ENCODE measurements at regions not wholly inside any gene's neighbourhood (a gene's known extent, or its start where the extent isn't known, plus 50 kb on each side); places are given as distances from the start of the nearest gene placed in this dataset.

DNA sequence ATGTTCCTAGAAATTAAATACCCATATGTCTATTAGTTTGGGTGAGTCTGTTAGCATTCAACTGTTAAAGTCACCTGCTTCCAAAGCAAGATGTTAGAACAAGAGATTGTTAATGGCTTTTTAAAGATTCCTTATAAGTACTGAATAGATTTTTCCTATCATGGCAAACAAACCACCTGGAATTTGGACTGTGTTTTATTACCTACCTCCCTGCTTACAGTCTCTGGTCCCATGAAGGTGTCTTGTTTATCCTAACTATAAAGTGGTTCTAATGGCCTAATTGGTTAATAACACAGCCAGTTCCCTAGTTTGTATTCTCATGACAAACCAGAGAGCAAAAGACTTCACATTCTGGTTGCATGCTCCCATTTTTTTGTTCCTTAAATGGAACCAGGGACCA is 149.5 kb downstream of the PPP1R2C start:
- H3K27ac ChIP-seq (ENCODE audit: low read length), result no peak overlapping the region
- no peaks in the 10 kb centered on the region for H3K79me2 ChIP-seq (ENCODE audit: low read length)
- no peaks in the 10 kb centered on the region for H3K36me3 ChIP-seq (replicated peaks; ENCODE audit: low read depth, low read length)
- no peak overlapping the region for H3K4me3 ChIP-seq (ENCODE audit: low read length)
- no peak overlapping the region for H3K9ac ChIP-seq (ENCODE audit: low read length)
- no peaks in the 10 kb centered on the region for H3K27me3 ChIP-seq (ENCODE audit: low read depth, low read length)
- H4K20me1 ChIP-seq (ENCODE audit: insufficient read depth, low read length), result no peaks in the 10 kb centered on the region
- no peaks in the 10 kb centered on the region for H3K4me1 ChIP-seq (ENCODE audit: low read length)
- no peak overlapping the region for H2AFZ ChIP-seq (ENCODE audit: low read depth, low read length)
- no peaks in the 10 kb centered on the region for H3K9me3 ChIP-seq (ENCODE audit: insufficient read depth, low read length)
- no peak overlapping the region for H3K4me2 ChIP-seq (ENCODE audit: low read length)
- TF ChIP-seq, protein P1, sequence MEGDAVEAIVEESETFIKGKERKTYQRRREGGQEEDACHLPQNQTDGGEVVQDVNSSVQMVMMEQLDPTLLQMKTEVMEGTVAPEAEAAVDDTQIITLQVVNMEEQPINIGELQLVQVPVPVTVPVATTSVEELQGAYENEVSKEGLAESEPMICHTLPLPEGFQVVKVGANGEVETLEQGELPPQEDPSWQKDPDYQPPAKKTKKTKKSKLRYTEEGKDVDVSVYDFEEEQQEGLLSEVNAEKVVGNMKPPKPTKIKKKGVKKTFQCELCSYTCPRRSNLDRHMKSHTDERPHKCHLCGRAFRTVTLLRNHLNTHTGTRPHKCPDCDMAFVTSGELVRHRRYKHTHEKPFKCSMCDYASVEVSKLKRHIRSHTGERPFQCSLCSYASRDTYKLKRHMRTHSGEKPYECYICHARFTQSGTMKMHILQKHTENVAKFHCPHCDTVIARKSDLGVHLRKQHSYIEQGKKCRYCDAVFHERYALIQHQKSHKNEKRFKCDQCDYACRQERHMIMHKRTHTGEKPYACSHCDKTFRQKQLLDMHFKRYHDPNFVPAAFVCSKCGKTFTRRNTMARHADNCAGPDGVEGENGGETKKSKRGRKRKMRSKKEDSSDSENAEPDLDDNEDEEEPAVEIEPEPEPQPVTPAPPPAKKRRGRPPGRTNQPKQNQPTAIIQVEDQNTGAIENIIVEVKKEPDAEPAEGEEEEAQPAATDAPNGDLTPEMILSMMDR (IDR thresholded peaks at IDR 0.05; ENCODE audit: low read depth, low read length), result no peak
- no peak for TF ChIP-seq EZH2phosphoT487 (IDR thresholded peaks at IDR 0.05; ENCODE audit: low read depth)

DNA sequence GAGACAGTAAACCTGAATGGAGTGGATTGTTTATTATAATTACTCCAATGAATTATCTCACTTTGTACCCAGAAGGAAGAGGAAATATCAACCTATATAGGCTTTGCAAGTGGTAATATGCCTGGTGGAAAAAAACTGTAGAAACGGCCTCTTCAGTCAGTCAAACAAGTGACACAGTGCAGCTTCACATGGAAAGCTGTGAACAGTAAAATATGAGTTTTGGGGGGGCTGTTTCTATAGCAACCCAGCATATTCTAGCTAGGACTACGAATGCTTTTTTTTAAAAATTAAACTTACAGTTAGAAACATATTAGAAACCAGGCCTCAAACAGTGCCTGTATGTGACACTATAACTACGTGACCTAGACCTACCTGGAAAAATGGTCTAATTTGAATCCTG is 150.1 kb downstream of the PPP1R2C start:
- H3K27ac ChIP-seq (ENCODE audit: low read length), result no peak overlapping the region
- H3K36me3 ChIP-seq (replicated peaks; ENCODE audit: low read depth, low read length), result no peaks in the 10 kb centered on the region
- no peaks in the 10 kb centered on the region for H4K20me1 ChIP-seq (ENCODE audit: insufficient read depth, low read length)
- H3K4me2 ChIP-seq (ENCODE audit: low read length), result no peak overlapping the region
- H3K79me2 ChIP-seq (ENCODE audit: low read length), result no peaks in the 10 kb centered on the region
- H3K27me3 ChIP-seq (ENCODE audit: low read depth, low read length), result no peaks in the 10 kb centered on the region
- H3K4me1 ChIP-seq (ENCODE audit: low read length), result no peaks in the 10 kb centered on the region
- no peak overlapping the region for H3K9ac ChIP-seq (ENCODE audit: low read length)
- no peaks in the 10 kb centered on the region for H3K9me3 ChIP-seq (ENCODE audit: insufficient read depth, low read length)
- no peak for TF ChIP-seq EZH2phosphoT487 (IDR thresholded peaks at IDR 0.05; ENCODE audit: low read depth)
- TF ChIP-seq, protein P1 (IDR thresholded peaks at IDR 0.05; ENCODE audit: low read depth, low read length), result no peak
- H3K4me3 ChIP-seq (ENCODE audit: low read length), result no peak overlapping the region
- H2AFZ ChIP-seq (ENCODE audit: low read depth, low read length), result no peak overlapping the region

DNA sequence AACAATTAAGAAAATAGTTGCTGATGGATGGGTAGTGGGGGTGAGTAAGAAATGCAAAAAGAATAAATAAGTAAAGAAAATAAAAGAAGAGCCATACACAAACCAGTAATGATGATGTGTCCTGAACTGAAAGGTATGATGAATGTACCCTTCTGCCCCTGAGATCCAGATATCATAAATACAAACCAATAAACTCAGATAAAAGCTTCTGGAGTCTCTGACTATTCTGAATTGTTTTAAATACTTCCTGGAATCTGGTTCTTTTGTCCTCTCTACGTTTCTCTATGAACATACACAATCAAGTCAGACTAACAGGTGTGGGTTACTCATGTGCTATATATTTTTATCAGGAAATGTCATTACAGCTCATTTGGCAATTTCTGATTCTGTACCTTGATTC is 153.4 kb downstream of the PPP1R2C start:
- TF ChIP-seq EZH2phosphoT487 (IDR thresholded peaks at IDR 0.05; ENCODE audit: low read depth), result no peak
- TF ChIP-seq, protein P1 (IDR thresholded peaks at IDR 0.05; ENCODE audit: low read depth, low read length), result no peak
- no peaks in the 10 kb centered on the region for H3K4me1 ChIP-seq (ENCODE audit: low read length)
- H3K27ac ChIP-seq (ENCODE audit: low read length), result no peak overlapping the region
- H2AFZ ChIP-seq (ENCODE audit: low read depth, low read length), result no peak overlapping the region
- no peaks in the 10 kb centered on the region for H3K36me3 ChIP-seq (replicated peaks; ENCODE audit: low read depth, low read length)
- no peaks in the 10 kb centered on the region for H3K9me3 ChIP-seq (ENCODE audit: insufficient read depth, low read length)
- H3K27me3 ChIP-seq (ENCODE audit: low read depth, low read length), result no peaks in the 10 kb centered on the region
- H3K9ac ChIP-seq (ENCODE audit: low read length), result no peak overlapping the region
- H3K79me2 ChIP-seq (ENCODE audit: low read length), result no peaks in the 10 kb centered on the region
- H3K4me3 ChIP-seq (ENCODE audit: low read length), result no peak overlapping the region
- no peaks in the 10 kb centered on the region for H4K20me1 ChIP-seq (ENCODE audit: insufficient read depth, low read length)
- H3K4me2 ChIP-seq (ENCODE audit: low read length), result no peak overlapping the region

DNA sequence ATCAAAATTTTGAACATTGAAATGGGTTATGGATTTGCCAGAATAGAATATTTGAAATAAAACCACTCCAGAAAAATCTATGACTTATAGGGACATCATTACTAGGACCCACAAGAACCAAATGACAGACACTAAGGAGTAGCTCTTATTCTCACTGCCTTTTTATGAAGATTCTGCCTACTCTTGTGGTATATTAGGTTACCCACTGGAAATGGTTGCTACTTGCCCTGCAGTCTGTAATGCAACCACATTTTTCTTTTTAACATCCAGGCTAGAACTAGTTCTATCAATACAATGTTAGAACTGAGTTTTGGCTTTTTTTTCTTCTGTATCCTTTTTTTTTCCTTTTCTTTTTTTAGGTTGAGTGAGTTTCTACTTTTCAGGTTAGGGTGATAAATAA is 158.9 kb downstream of the PPP1R2C start:
- no peak for TF ChIP-seq EZH2phosphoT487 (IDR thresholded peaks at IDR 0.05; ENCODE audit: low read depth)
- TF ChIP-seq, protein P1 (IDR thresholded peaks at IDR 0.05; ENCODE audit: low read depth, low read length), result no peak
- Histone ChIP-seq H3K79me2 (ENCODE audit: low read length) (no peaks in the 10 kb centered on the region), H3K36me3 (replicated peaks; ENCODE audit: low read depth, low read length) (no peaks in the 10 kb centered on the region), H2AFZ (ENCODE audit: low read depth, low read length) (no peak overlapping the region), H3K9me3 (ENCODE audit: insufficient read depth, low read length) (no peaks in the 10 kb centered on the region), H3K27me3 (ENCODE audit: low read depth, low read length) (no peaks in the 10 kb centered on the region), H3K27ac (ENCODE audit: low read length) (no peak overlapping the region), H3K4me3 (ENCODE audit: low read length) (no peak overlapping the region), H3K4me2 (ENCODE audit: low read length) (no peak overlapping the region), H4K20me1 (ENCODE audit: insufficient read depth, low read length) (no peaks in the 10 kb centered on the region), H3K4me1 (ENCODE audit: low read length) (no peaks in the 10 kb centered on the region; the same call in none of the 2 replicates), H3K9ac (ENCODE audit: low read length) (no peak overlapping the region)

All from OCI-LY3 (cell line).